Aorta (tissue), 5 donors: ENCODE measurements at regions not wholly inside any gene's neighbourhood (a gene's known extent, or its start where the extent isn't known, plus 50 kb on each side); places are given as distances from the start of the nearest gene placed in this dataset.
"Not testable (repeated sequence)": the region's sequence is repeated elsewhere in the genome, so short reads cannot be mapped to it uniquely, and the experiment has no call there.

Experiments
- ATAC-seq: fragments of 200-7000 bp; cut with Tn5 transposase; one replicate; pipeline ENCODE4 v1.9.1; 2022; ENCODE audit warnings: moderate library complexity; ENCODE audit not compliant: low FRiP score
- DNase-seq, 2 donors: peaks; one replicate each; pipeline ENCODE4 v3.0.0-alpha.2; 2020
- H3K27ac ChIP-seq, 2 donors: one replicate each; pipeline ENCODE4 v1.5.1; 2013; ENCODE audit warnings: low read length in 2 of 2, mild to moderate bottlenecking in 2 of 2, moderate library complexity in 2 of 2, control low read depth in 1 of 2, inconsistent platforms in 1 of 2, low read depth in 1 of 2
- H3K27me3 ChIP-seq, 2 donors: one replicate each; pipeline ENCODE4 v1.6.1; 2013; ENCODE audit warnings: control low read depth in 1 of 2, low read length in 1 of 2, mild to moderate bottlenecking in 1 of 2, moderate library complexity in 1 of 2; ENCODE audit not compliant: insufficient read depth in 2 of 2, control insufficient read depth in 1 of 2
- H3K36me3 ChIP-seq, 2 donors: one replicate each; pipeline ENCODE4 v1.6.1; 2013; ENCODE audit warnings: control low read depth in 1 of 2, low read length in 1 of 2, mild to moderate bottlenecking in 1 of 2; ENCODE audit not compliant: insufficient read depth in 2 of 2, control insufficient read depth in 1 of 2
- H3K4me1 ChIP-seq, 2 donors: one replicate each; pipeline ENCODE4 v1.6.1; 2013; ENCODE audit warnings: low read length in 2 of 2, control low read depth in 1 of 2, mild to moderate bottlenecking in 1 of 2, moderate library complexity in 1 of 2; ENCODE audit not compliant: insufficient read depth in 2 of 2, control insufficient read depth in 1 of 2
- H3K4me3 ChIP-seq, 2 donors: one replicate each; pipeline ENCODE4 v1.5.1; 2013; ENCODE audit warnings: low read length in 2 of 2, control low read depth in 1 of 2, mild to moderate bottlenecking in 1 of 2
- H3K9me3 ChIP-seq: one replicate; pipeline ENCODE4 v1.6.1; 2013; ENCODE audit warnings: mild to moderate bottlenecking, low read length; ENCODE audit not compliant: control insufficient read depth
- WGBS, 2 donors: extraction: QIAGEN DNeasy Blood & Tissue Kit; methylation state at CpG; one replicate each; pipeline ENCODE4 v1.1.7; 2013; 5-methylcytosine and 5-hydroxymethylcytosine counted together
- intact Hi-C, 2 donors: fragments of 100-400 bp; cut with DNase I; formaldehyde crosslinking; loops; one replicate each; pipeline versions ENCODE4 v1.14.2 to v1.15.0; 2022
- donor health status: healthy with polysubstance abuse.
- donor health status: Bipolar disorder and iron deficiency.
- donor health status: DM: no; HTN: no; CAD: no.
- donor health status: DM: no; HTN: no; CAD: no.
- donor health status: DM: yes; HTN: yes; CAD: no.

DNA sequence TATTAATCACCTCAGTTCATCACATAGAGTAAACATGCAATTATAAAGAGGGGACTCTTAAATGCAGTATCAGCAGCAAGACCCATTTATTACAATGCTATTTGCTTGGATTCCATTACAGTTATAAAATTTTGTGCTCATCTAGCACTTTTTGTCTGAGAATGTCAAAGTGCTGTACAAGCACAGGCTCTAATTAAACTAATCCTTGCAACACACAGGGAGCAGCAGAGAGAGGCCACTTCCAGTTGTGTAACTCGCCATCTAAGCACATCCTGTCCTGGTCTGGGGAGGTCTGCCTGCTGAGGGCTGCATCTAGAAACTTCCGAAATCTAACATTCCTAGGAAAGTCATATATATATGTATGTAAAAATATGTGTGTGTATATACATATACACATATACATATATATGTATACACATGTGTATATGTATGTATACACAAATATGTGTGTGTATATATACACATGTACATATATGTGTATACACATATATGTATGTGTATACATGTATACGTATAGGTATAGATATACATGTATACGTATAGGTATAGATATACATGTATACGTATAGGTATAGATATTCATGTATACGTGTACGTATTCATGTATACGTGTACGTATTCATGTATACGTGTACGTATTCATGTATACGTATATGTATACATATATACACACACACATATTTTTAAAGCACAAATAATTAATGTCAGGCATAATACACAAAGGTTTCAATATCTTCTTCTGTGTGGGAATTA, 136.4 kb upstream of the JARID2 start:
- intact Hi-C loops = no loop called here
- ATAC-seq = no peak

DNA sequence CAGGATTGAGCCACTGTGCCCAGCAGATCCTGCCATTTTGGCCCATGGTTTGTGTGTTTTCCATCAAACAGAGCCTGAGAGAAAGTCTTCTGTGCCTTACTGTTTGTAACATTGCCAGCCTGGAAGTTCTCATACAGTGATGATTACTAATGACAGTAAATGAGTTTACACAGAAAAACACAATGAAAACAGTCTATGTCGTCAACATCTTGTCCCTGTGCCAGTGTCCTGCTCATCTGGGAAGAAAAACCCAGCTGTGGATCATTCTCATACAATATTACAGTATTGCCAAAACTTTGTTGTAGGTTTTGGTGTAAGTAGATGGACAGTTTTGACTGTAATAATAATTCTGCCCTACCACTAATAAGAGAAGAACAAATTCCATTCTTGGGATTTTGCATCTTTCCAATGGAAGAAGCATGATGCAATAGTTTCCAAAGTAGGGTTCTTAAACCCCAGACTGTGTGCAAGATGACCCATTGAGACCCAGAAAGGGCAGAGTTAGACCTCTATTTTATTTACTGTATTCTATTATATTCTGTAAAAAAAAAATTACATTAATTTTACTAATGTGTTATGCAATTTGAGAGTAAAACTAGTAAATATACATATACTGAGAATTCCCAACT, 135.0 kb upstream of the JARID2 start:
- H3K9me3 ChIP-seq = peaks cover 3% of the 10 kb centered on the region
- no peaks in the 10 kb centered on the region for H3K36me3 ChIP-seq
- ATAC-seq = no peak
- WGBS, 2 donors = 66 to 75% methylated on average over 1 of the region's 1 CpG
- intact Hi-C loops = no loop called here
- H3K4me3 ChIP-seq = no peak overlapping the region
- no peak overlapping the region for H3K27ac ChIP-seq
- no peaks in the 10 kb centered on the region for H3K4me1 ChIP-seq
- no peak for DNase-seq
- H3K27me3 ChIP-seq = no peaks in the 10 kb centered on the region

More for the DNA sequence above, 136.4 kb upstream of the JARID2 start:
- Histone ChIP-seq H3K4me1 (no peaks in the 10 kb centered on the region), H3K27me3 (no peaks in the 10 kb centered on the region), H3K9me3 (peaks cover 4% of the 10 kb centered on the region), H3K4me3 (no peak overlapping the region), H3K36me3 (no peaks in the 10 kb centered on the region), H3K27ac (no peak overlapping the region)
- WGBS, 2 donors = 89% methylated on average over 12 of the region's 12 CpGs
- no peak for DNase-seq

DNA sequence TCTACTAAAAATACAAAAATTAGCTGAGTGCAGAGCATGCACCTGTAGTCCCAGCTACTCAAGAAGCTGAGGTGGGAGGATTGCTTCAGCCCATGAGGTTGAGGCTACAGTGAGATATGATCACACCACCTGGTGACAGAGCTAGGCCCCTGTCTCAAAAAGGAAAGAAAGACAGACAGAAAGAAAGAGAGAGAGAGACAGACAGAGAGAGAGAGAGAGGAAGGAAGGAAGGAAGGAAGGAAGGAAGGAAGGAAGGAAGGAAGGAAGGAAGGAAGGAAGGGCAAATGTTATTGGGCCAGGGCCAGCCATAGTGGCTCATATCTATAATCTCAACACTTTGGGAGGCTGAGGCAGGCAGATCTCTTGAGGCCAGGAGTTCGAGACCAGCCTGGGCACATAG, 134.3 kb upstream of the JARID2 start:
- ATAC-seq, H3K4me3 ChIP-seq, H3K27ac ChIP-seq, H3K27me3 ChIP-seq, H3K36me3 ChIP-seq, DNase-seq, intact Hi-C loops, H3K4me1 ChIP-seq, H3K9me3 ChIP-seq: not testable (repeated sequence)
- WGBS, 2 donors = 82 to 94% methylated on average over 1 of the region's 1 CpG

DNA sequence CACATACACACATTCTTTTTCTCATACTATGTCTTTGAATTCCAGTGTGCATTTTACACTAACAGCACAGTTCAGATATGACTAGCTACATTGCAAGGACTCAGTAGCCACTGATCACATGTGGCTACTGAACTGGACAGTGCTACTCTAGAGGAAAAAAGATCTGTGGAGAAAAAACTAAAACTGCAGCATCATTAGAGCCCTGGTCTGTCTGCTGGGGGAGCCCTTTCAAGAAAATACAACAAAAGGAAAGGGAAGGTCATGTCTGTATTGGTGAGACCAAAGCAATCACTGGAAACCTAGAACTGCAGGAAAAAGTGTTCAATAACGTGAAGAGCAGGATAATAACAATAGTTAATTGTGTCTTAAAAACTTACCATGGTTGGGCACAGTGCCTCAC, 132.3 kb upstream of the JARID2 start:
- ATAC-seq (no peak), DNase-seq (no peak)
- Histone ChIP-seq H3K4me3 (no peak overlapping the region), H3K27ac (no peak overlapping the region), H3K9me3 (no peaks in the 10 kb centered on the region), H3K4me1 (no peaks in the 10 kb centered on the region), H3K36me3 (no peaks in the 10 kb centered on the region), H3K27me3 (no peaks in the 10 kb centered on the region)
- intact Hi-C loops = no loop called here
- WGBS, 2 donors = 76 to 87% methylated on average over 1 of the region's 1 CpG

DNA sequence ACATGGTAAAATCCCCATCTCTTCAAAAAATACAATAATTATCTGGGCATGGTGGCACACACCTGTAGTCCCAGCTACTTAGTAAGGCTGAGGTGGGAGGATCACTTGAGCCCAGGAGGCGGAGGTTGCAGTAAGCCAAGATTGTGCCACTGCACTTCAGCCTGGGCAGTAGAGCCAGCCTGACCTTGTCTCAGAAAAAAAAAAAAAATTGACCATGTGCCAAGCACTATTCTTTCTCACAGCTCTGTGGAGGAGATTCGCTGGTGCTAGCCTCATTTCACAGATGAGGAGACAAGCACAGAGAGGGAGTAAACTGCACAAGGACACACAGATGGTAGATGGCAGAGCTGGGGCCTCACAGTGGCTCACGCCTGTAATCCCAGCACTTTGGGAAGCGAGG, 131.8 kb upstream of the JARID2 start:
- no peak for DNase-seq
- intact Hi-C loops = no loop called here
- WGBS, 2 donors = 79 to 83% methylated on average over 4 of the region's 4 CpGs
- no peak overlapping the region for H3K4me3 ChIP-seq
- no peaks in the 10 kb centered on the region for H3K27me3 ChIP-seq
- no peaks in the 10 kb centered on the region for H3K9me3 ChIP-seq
- H3K4me1 ChIP-seq = no peaks in the 10 kb centered on the region
- H3K36me3 ChIP-seq = no peaks in the 10 kb centered on the region
- H3K27ac ChIP-seq = no peak overlapping the region
- no peak for ATAC-seq

DNA sequence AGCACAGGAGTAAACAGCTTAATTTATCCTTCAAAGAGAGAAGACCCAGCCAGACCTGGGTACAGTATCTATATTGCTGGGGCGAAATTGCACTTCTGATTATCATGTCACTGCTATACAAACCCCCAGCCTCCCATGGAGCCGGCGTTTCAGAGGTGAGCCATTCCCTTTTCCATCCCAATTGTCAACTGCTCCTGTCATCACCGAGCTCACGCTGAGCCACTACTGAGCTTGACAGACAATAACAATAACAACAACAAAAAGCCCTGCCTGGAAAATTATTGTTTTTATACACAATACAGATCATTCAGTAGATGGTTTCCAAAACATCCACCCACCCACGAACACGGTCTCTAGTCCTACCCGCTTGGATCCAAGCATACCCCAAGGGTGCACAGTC, 129.0 kb upstream of the JARID2 start:
- no peak overlapping the region for H3K4me3 ChIP-seq
- DNase-seq (no peak), ATAC-seq (no peak)
- H3K27me3 ChIP-seq = no peaks in the 10 kb centered on the region
- no peaks in the 10 kb centered on the region for H3K36me3 ChIP-seq
- H3K9me3 ChIP-seq = no peaks in the 10 kb centered on the region
- WGBS, 2 donors = 50 to 61% methylated on average over 8 of the region's 8 CpGs
- no peaks in the 10 kb centered on the region for H3K4me1 ChIP-seq
- intact Hi-C loops = no loop called here
- no peak overlapping the region for H3K27ac ChIP-seq

DNA sequence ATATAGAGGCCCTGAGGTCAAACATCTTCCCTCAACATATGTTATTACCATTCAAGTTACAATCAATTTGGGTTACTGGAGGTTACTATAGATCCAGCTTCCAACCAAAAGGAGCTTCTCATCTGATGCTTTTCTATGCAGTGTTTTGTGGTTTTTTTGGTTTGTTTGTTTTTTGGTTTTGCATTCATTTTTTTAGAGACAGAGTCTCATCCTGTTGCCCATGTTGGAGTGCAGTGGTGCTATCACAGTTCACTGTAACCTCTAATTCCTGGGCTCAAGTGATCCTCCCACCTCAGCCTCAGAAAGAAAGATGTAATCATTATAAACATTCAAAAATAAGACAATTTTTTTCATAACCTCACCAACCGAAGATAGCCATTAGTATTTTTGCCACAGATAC, 124.4 kb upstream of the JARID2 start:
- H3K27me3 ChIP-seq = no peaks in the 10 kb centered on the region
- 82 to 88% methylated on average over 1 of the region's 1 CpG for WGBS, 2 donors
- H3K27ac ChIP-seq = no peak overlapping the region
- intact Hi-C loops = no loop called here
- no peaks in the 10 kb centered on the region for H3K4me1 ChIP-seq
- H3K9me3 ChIP-seq = no peaks in the 10 kb centered on the region
- DNase-seq (no peak), ATAC-seq (no peak)
- no peaks in the 10 kb centered on the region for H3K36me3 ChIP-seq
- no peak overlapping the region for H3K4me3 ChIP-seq

DNA sequence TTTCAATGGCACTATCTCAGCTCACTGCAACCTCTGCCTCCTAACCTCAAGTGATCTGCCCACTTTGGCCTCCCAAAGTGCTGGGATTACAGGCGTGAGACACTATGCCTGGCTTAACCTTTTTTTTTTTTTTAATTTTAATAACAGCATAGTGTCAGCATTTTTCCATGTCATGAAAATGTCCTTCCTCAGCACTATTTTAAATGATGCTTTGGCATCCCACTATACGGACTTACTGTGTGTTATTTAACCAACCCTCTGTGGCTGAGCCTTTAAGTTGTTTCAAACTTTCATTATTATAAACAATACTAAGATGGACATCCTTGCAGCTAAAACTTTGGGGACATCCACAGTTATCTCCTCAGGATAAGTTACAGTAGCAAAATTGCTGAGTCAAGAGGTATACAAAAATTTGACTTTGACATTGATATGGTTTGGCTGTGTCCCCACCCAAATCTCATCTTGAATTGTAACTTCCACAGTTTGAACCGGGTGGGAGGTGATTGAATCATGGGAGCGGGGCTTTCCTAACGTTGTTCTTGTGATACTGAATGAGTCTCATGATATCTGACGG, 123.8 kb upstream of the JARID2 start:
- H3K36me3 ChIP-seq = no peaks in the 10 kb centered on the region
- no peaks in the 10 kb centered on the region for H3K4me1 ChIP-seq
- no peak for ATAC-seq
- intact Hi-C loops = no loop called here
- H3K27ac ChIP-seq = no peak overlapping the region
- no peak for DNase-seq
- no peak overlapping the region for H3K4me3 ChIP-seq
- no peaks in the 10 kb centered on the region for H3K27me3 ChIP-seq
- 85 to 87% methylated on average over 6 of the region's 6 CpGs for WGBS, 2 donors
- no peaks in the 10 kb centered on the region for H3K9me3 ChIP-seq

DNA sequence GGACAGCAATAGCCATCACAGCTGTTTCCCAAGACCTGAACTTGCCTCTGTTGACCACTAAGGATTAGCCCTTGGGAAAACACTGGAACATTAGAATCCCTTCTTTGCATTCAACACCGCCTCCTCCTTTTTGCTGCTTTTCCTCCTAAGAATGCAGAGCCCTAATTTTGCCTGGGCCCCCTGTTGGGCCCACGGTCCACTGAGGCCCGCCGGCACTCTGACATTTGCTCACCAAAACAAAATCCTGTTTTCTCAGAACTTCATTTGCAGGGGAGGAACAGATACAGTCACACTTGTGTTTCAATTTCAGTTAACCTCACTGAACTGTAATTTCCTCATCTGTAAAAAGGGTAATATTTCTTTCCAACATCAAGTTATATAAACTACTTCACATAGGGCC, 116.0 kb upstream of the JARID2 start:
- intact Hi-C loops = no loop called here
- Histone ChIP-seq H3K36me3 (no peaks in the 10 kb centered on the region), H3K9me3 (no peaks in the 10 kb centered on the region), H3K27ac (no peak overlapping the region), H3K4me1 (no peaks in the 10 kb centered on the region), H3K27me3 (no peaks in the 10 kb centered on the region), H3K4me3 (no peak overlapping the region)
- DNase-seq (no peak), ATAC-seq (no peak)
- 73 to 74% methylated on average over 4 of the region's 4 CpGs for WGBS, 2 donors
